AG04449 (cell line): ENCODE measurements at regions not wholly inside any gene's neighbourhood (a gene's known extent, or its start where the extent isn't known, plus 50 kb on each side); places are given as distances from the start of the nearest gene placed in this dataset.
"Not testable (repeated sequence)": the region's sequence is repeated elsewhere in the genome, so short reads cannot be mapped to it uniquely, and the experiment has no call there.

Experiments
- CTCF ChIA-PET: fragments of 350-600 bp; formaldehyde crosslinking; extraction: SDS; loops from one replicate; lab custom pipeline; 2021; ENCODE audit warnings: antibody characterized with exemption; lab: Yijun Ruan, JAX
- POLR2A ChIA-PET: fragments of 400-600, 350-600 bp; formaldehyde crosslinking; extraction: SDS; loops from one replicate; lab custom pipeline; 2020; ENCODE audit warnings: antibody characterized with exemption, inconsistent platforms; lab: Yijun Ruan, JAX
- DNase-seq: peaks from one replicate; pipeline ENCODE4 v3.0.0-alpha.2; 2010; ENCODE audit warnings: low read depth, low spot score
- H3K4me3 ChIP-seq: 2 replicates; pipeline ENCODE4 v1.5.1; 2011; ENCODE audit warnings: low read depth, mild to moderate bottlenecking, control low read depth, low read length
- TF ChIP-seq, protein P1 (sequence below): IDR thresholded peaks from one replicate; pipeline ENCODE4 v1.5.1; 2011; ENCODE audit warnings: mild to moderate bottlenecking, moderate library complexity, low read length, control low read depth, inconsistent platforms; ENCODE audit not compliant: insufficient read depth; ENCODE audit errors: missing control alignments

DNA sequence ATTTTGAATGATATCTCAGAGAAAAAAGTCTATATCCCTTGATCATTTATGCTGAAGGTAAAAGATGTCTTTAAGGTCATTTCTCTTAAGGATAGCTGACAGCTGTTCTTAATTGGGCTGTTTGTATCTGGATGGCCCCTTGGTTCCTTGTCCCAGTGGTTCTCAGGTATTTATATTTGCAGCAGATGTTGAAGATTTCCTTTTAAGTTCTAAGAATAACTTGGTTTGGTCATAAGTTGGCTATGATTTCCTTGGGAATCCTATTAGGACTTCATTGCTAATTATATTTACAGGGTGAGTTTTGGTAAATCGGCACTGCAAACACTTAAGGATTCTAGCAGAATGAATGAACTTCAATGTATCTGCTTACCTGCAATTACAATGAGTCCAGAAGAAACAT, 460.4 kb upstream of the SGO1 start:
- TF ChIP-seq, protein P1, sequence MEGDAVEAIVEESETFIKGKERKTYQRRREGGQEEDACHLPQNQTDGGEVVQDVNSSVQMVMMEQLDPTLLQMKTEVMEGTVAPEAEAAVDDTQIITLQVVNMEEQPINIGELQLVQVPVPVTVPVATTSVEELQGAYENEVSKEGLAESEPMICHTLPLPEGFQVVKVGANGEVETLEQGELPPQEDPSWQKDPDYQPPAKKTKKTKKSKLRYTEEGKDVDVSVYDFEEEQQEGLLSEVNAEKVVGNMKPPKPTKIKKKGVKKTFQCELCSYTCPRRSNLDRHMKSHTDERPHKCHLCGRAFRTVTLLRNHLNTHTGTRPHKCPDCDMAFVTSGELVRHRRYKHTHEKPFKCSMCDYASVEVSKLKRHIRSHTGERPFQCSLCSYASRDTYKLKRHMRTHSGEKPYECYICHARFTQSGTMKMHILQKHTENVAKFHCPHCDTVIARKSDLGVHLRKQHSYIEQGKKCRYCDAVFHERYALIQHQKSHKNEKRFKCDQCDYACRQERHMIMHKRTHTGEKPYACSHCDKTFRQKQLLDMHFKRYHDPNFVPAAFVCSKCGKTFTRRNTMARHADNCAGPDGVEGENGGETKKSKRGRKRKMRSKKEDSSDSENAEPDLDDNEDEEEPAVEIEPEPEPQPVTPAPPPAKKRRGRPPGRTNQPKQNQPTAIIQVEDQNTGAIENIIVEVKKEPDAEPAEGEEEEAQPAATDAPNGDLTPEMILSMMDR = no peak

DNA sequence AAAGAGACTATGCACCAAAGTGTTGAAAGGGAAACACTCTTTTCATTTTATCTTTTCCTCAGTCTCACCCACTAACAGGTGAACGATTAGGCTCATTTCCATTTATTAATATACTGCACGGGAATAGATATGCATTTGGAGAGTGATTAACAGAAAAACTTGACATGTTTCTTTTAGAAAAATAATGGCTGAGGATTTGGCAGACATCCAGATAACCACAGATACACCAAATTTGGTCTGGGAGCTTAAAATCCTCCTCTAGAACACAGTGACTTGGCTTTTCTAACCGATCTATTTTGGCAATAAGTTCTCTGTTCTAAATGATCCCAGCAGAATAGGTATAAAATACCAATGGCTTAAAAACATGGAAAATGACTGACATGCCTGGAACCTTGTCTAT, 459.3 kb upstream of the SGO1 start:
- POLR2A ChIA-PET = no interaction called here
- CTCF ChIA-PET = no interaction called here
- TF ChIP-seq, protein P1 = no peak
- DNase-seq = no peak
- no peak overlapping the region for H3K4me3 ChIP-seq

More for the DNA sequence above, 460.4 kb upstream of the SGO1 start:
- CTCF ChIA-PET = no interaction called here
- POLR2A ChIA-PET = no interaction called here
- H3K4me3 ChIP-seq = no peak overlapping the region
- no peak for DNase-seq

DNA sequence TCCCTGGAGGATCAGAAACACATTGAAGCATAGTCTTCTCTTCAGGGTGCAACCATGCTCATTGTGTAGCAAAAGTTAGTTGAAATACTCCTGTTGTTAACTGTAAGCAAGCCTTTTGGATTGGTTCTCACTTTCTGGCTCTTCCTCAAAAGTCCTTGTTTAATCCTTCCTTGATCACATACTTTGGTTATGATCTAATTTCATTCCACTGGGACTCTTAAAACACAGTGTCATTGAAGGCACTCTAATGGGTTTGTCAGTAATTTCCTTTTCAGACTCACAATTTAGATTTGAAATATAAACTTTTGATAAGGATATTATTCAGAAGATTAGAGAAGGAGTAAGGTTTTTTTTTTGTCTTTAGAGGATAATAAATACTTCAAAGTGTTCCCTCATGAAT, 451.7 kb upstream of the SGO1 start:
- no peak for DNase-seq
- TF ChIP-seq, protein P1 = no peak
- H3K4me3 ChIP-seq = no peak overlapping the region
- ChIA-PET POLR2A (no interaction called here), CTCF (no interaction called here)

DNA sequence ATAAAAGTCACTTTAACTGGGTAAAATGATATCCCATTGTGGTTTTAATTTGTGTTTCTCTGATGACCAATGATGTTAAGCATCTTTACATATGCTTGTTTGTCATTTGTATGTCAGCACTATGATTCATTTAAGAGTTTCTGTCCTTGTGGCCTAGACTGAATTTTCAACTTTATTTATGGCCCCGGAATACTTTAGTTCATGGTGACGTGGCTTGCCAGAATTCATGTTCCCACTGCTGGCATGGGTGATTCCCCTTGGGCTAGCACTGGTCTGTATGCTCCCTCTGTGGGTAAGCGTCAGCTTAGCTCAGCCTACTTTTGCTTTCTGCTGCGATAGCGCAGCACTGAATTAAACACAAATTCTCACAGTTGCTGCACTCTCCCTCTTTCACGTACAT, 436.3 kb upstream of the SGO1 start:
- ChIA-PET POLR2A (no interaction called here), CTCF (no interaction called here)
- no peak overlapping the region for H3K4me3 ChIP-seq
- TF ChIP-seq, protein P1 = peak; percentile 24
- DNase-seq = peak; percentile 89

DNA sequence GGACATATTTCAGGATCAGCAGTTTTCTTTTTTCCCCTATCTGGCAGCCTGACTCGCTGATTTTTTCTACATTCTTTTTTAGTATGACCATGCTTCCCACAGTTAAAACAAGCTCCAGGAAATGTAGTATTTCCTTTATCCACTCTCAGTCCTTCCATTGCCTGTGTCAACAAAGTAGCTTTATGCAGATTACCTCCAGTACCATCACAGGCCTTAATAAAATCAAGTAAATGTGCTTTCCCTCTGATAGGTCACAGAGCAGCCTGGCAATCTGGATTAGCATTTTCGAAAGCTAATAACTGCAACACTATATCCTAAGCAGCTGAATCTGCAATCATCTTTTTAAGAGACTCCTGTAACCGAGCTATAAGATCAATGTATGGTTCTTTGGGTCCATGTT, 432.6 kb upstream of the SGO1 start:
- DNase-seq, H3K4me3 ChIP-seq, CTCF ChIA-PET: not testable (repeated sequence)
- POLR2A ChIA-PET = interaction anchor here (0.6 kb wide), 1 partner anchor 88 kb away, joined by 3 read pairs; no protein-coding TSS in a partner anchor

DNA sequence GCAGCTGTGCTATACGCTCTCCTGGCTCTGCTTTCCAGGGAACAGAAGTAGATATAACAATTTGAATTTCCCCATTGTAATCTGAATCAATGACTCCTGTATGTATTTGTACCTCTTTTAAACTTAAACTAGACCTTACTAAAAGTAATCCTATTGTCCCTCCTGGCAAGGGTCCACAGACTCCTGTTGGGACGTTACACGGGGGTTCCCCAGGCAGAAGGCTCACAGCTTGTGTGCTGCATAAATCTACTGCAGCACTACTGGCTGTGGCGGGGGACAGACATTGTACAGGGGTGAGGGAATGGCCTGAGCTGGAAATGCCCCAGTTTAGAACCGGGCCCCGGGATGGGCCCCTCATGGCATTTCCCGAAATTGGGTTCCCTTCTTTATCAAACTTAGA, 432.2 kb upstream of the SGO1 start:
- POLR2A ChIA-PET, DNase-seq, H3K4me3 ChIP-seq, CTCF ChIA-PET: not testable (repeated sequence)

DNA sequence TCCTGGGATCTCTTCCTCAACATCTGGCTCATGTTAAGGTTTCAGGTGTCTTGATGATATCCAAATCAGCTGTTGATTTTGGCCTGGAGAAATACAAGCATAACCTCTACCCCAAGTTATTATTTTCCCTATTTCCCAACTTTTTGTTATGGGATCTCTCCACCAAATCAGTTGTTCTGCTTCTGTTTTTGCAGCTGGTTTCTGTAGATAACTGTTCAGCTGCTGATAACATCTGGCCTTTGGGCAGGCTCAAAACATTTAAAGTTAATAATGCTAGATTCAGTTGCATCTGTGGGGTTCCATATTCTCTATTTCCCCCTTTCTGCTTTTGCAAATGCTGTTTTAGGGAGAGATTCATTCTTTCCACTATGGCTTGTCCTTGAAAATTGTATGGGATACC, 430.0 kb upstream of the SGO1 start:
- CTCF ChIA-PET, DNase-seq, POLR2A ChIA-PET, H3K4me3 ChIP-seq: not testable (repeated sequence)

DNA sequence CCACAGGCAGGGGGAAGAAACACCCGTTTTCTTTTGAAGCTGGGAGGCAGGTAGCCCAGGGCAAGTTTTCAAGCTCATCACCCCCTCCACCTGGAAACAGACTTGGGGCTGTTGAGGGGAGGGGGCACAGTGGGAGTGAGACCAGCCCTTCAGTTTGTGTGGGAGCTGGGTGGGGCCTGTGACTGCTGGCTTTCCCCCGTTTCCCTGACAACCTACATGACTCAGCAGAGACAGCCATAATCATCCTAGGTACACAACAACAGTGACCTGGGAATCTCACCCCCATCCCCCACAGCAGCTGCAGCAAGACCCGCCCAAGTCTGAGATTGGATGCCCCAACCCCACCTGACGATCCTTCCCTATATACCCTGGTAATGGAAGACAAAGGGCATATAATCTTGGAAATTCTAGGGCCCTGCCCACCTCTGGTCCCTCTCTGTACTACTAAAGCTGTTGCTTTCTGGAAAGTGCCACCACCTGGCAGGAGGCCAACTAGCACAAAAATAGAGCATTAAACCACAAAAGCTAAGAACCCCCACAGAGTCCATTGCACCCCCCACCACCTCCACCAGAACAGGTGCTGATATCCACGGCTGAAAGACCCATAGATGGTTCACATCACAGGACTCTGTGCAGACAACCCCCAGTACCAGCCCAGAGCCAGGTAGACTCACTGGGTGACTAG, 422.2 kb upstream of the SGO1 start:
- POLR2A ChIA-PET = no interaction called here
- CTCF ChIA-PET = interaction anchor here (1.5 kb wide), 1 partner anchor 9 kb away, joined by 3 read pairs; no protein-coding TSS in a partner anchor
- TF ChIP-seq, protein P1 = no peak
- H3K4me3 ChIP-seq = no peak overlapping the region
- DNase-seq = no peak
